HepG2 (cell line): ENCODE measurements at regions not wholly inside any gene's neighbourhood (a gene's known extent, or its start where the extent isn't known, plus 50 kb on each side); places are given as distances from the start of the nearest gene placed in this dataset.

Source experiments
- ATAC-seq: fragments of 200-7000 bp; cut with Tn5 transposase; 3 replicates; pipeline ENCODE4 v1.9.1; 2020; ENCODE audit warnings: mild to moderate bottlenecking, moderate library complexity
- BruUV-seq: library from RNA; stranded (reverse); fragments of 400-500 nt; replicated peaks from 2 replicates; lab custom pipeline; 2021; lab: Mats Ljungman, UMichigan
- CTCF ChIA-PET: fragments of 300-600 bp; formaldehyde crosslinking; extraction: SDS; loops from one replicate; lab custom pipeline; 2021; ENCODE audit warnings: low total read pairs, inconsistent platforms, low intra/inter-chr PET ratio; lab: Yijun Ruan, JAX
- POLR2A ChIA-PET: fragments of 350-600 bp; sonication (Branson Sonifier 250); formaldehyde crosslinking; loops from one replicate; lab custom pipeline; 2020; ENCODE audit warnings: antibody characterized with exemption, inconsistent platforms; lab: Yijun Ruan, JAX
- DNase-seq: peaks from one replicate; pipeline ENCODE4 v3.0.0-alpha.2; 2015; ENCODE audit warnings: low spot score
- FAIRE-seq: peaks from 3 replicates; lab custom pipeline; 2011; peaks lifted over from hg19 to GRCh38; lab: Jason Lieb, UNC
- H2AFZ ChIP-seq: one replicate; pipeline ENCODE4 v1.6.1; 2011; ENCODE audit warnings: low read length, inconsistent platforms
- H3K27ac ChIP-seq: fragments of 300-600 bp; 3 replicates; pipeline ENCODE4 v1.8.0; 2011; ENCODE audit warnings: mixed run types, mild to moderate bottlenecking, mixed read lengths, low read length, inconsistent platforms; ENCODE audit not compliant: insufficient read depth; ENCODE audit errors: extremely low read length
- H3K27me3 ChIP-seq, 2 experiments: fragments of 200-600 bp in 1 of 2; 2 replicates in 1 of 2; 3 replicates in 1 of 2; pipeline versions ENCODE4 v1.6.0 to v1.8.0; 2011; ENCODE audit warnings: low read length in 2 of 2, mild to moderate bottlenecking in 2 of 2, moderate library complexity in 2 of 2, inconsistent platforms in 1 of 2; ENCODE audit not compliant: insufficient read depth in 2 of 2, control insufficient read depth in 1 of 2
- H3K36me3 ChIP-seq, 2 experiments: fragments of 200-600 bp in 1 of 2; replicated peaks in 1 of 2; 2 replicates in 1 of 2; 3 replicates in 1 of 2; pipeline versions ENCODE4 v1.5.1 to v1.8.0; 2011; ENCODE audit warnings: low read length in 2 of 2, inconsistent platforms in 1 of 2; ENCODE audit not compliant: insufficient read depth in 2 of 2, control insufficient read depth in 1 of 2
- H3K4me1 ChIP-seq: 2 replicates; pipeline ENCODE4 v1.5.1; 2012; ENCODE audit warnings: low read length, inconsistent platforms; ENCODE audit not compliant: insufficient read depth
- H3K4me2 ChIP-seq: 2 replicates; pipeline ENCODE4 v1.6.0; 2011; ENCODE audit warnings: low read depth, low read length, inconsistent platforms
- H3K4me3 ChIP-seq, 3 experiments: fragments of 200-600 bp in 1 of 3; sonication (generic), shearing (Covaris generic) in 1 of 3; replicated peaks in 1 of 3; 2 replicates each; pipeline ENCODE4 v1.5.1; 2011 to 2016; ENCODE audit warnings: low read length in 3 of 3, inconsistent platforms in 2 of 3, low read depth in 2 of 3, mild to moderate bottlenecking in 2 of 3, control low read depth in 1 of 3, mixed read lengths in 1 of 3; ENCODE audit not compliant: insufficient read depth in 1 of 3
- H3K79me2 ChIP-seq: one replicate; pipeline ENCODE4 v1.6.1; 2011; ENCODE audit warnings: low read length, inconsistent platforms; ENCODE audit not compliant: insufficient read depth
- H3K9ac ChIP-seq: 2 replicates; pipeline ENCODE4 v1.6.0; 2011; ENCODE audit warnings: mild to moderate bottlenecking, low read depth, low read length, inconsistent platforms; ENCODE audit not compliant: insufficient read depth
- H3K9me3 ChIP-seq: 2 replicates; pipeline ENCODE4 v1.5.1; 2012; ENCODE audit warnings: mild to moderate bottlenecking, low read length
- H4K20me1 ChIP-seq: 2 replicates; pipeline ENCODE4 v1.6.0; 2011; ENCODE audit warnings: inconsistent platforms, mild to moderate bottlenecking, low read length, moderate library complexity; ENCODE audit not compliant: insufficient read depth
- NCOA1 ChIP-seq: sonication (generic); formaldehyde crosslinking; IDR thresholded peaks from 2 replicates; pipeline ENCODE4 v1.9.0; 2021; ENCODE audit warnings: missing genetic modification reagents
- NFATC3 ChIP-seq: sonication (generic); formaldehyde crosslinking; IDR thresholded peaks from 2 replicates; pipeline ENCODE4 v1.5.1; 2020; ENCODE audit warnings: mild to moderate bottlenecking, missing genetic modification reagents
- SALL1 ChIP-seq: sonication (generic); formaldehyde crosslinking; IDR thresholded peaks from 2 replicates; pipeline ENCODE4 v1.8.0; 2022; ENCODE audit warnings: mild to moderate bottlenecking, missing genetic modification reagents
- SMAD9 ChIP-seq: sonication (generic); formaldehyde crosslinking; IDR thresholded peaks from 2 replicates; pipeline ENCODE4 v1.5.1; 2020; ENCODE audit warnings: mild to moderate bottlenecking, missing genetic modification reagents
- ZEB1 ChIP-seq: IDR thresholded peaks from 2 replicates; pipeline ENCODE4 v1.6.1; 2012; ENCODE audit warnings: mild to moderate bottlenecking, low read depth, inconsistent platforms; ENCODE audit not compliant: insufficient replicate concordance
- ZFYVE20 ChIP-seq: sonication (generic); formaldehyde crosslinking; IDR thresholded peaks from 2 replicates; pipeline ENCODE4 v1.8.0; 2023; ENCODE audit warnings: low read depth, mild to moderate bottlenecking, moderate library complexity, missing genetic modification reagents, borderline replicate concordance
- ZNF234 ChIP-seq: sonication (generic); formaldehyde crosslinking; conservative IDR thresholded peaks from 2 replicates; pipeline ENCODE4 v1.5.1; 2020; ENCODE audit warnings: mild to moderate bottlenecking, missing genetic modification reagents
- ZNF3 ChIP-seq: IDR thresholded peaks from 2 replicates; pipeline ENCODE4 v1.7.0; 2017; ENCODE audit warnings: inconsistent platforms
- ZNF770 ChIP-seq: sonication (generic); formaldehyde crosslinking; IDR thresholded peaks from 2 replicates; pipeline ENCODE4 v1.5.0; 2020; ENCODE audit warnings: mild to moderate bottlenecking, missing genetic modification reagents
- WGBS: methylation state at CpG from one replicate; pipeline ENCODE4 v1.1.6; 2017; ENCODE audit warnings: low lambda C conversion rate; 5-methylcytosine and 5-hydroxymethylcytosine counted together
- in situ Hi-C: cut with HindIII; loops from 2 replicates; pipeline ENCODE4 v1.10.0; 2017; ENCODE audit warnings: low pct_unique_long_range_greater_than_20kb; ENCODE audit not compliant: extremely low pct_ligation_motif_present
- intact Hi-C: fragments of 100-400 bp; cut with micrococcal nuclease; formaldehyde crosslinking; loops from one replicate; pipeline ENCODE4 v1.10.0; 2022; ENCODE audit not compliant: unreplicated experiment

- H3K27ac ChIP-seq = no peak overlapping the region
- no peaks in the 10 kb centered on the region for H3K36me3 ChIP-seq
- H3K27me3 ChIP-seq = no peaks in the 10 kb centered on the region
- in situ Hi-C loops = no loop called here
- FAIRE-seq = no peak
- no peaks in the 10 kb centered on the region for H4K20me1 ChIP-seq
- TF ChIP-seq ZNF770 (CRISPR knock-in tag) = no peak
- TF ChIP-seq NCOA1 (CRISPR knock-in tag) = no peak
- no peak for TF ChIP-seq ZFYVE20 (CRISPR knock-in tag)
- TF ChIP-seq NFATC3 (CRISPR knock-in tag) = no peak
- TF ChIP-seq ZNF234 = no peak
- TF ChIP-seq ZNF3 (CRISPR knock-in tag) = no peak
- TF ChIP-seq ZEB1 = no peak
- TF ChIP-seq SALL1 (CRISPR knock-in tag) = no peak
- TF ChIP-seq SMAD9 = no peak
- TF ChIP-seq, all 625 proteins: peak for 0
- Histone ChIP-seq H3K4me3 (no peak overlapping the region), H3K79me2 (no peaks in the 10 kb centered on the region), H3K9ac (no peak overlapping the region), H3K4me1 (no peaks in the 10 kb centered on the region), H3K9me3 (no peaks in the 10 kb centered on the region), H2AFZ (no peak overlapping the region), H3K4me2 (no peak overlapping the region)
- CTCF ChIA-PET = no interaction called here
- BruUV-seq = no TSS peak
- DNase-seq (no peak), ATAC-seq (no peak)
- WGBS = 1% methylated on average over 4 of the region's 4 CpGs
- POLR2A ChIA-PET = no interaction called here
- intact Hi-C loops = loop anchor here (10.0 kb wide), 1 partner anchor 188 kb away; no protein-coding TSS in a partner anchor
These were observed 181.1 kb downstream of the SOX2 start for GRCh38 chr3:181892848-181893247.
